ENCODE measurements at regions not wholly inside any gene's neighbourhood (a gene's known extent, or its start where the extent isn't known, plus 50 kb on each side); places are given as distances from the start of the nearest gene placed in this dataset.

GRCh38 chr5:74174366-74174765, 466.2 kb downstream of the ENC1 start:
- DNase-seq = no peak

- DNase-seq = no peak
Observed at GRCh38 chr5:74173665-74174064, 466.9 kb downstream of the ENC1 start.

- peak; percentile 73 for DNase-seq
Observed at GRCh38 chr5:74173241-74173640, 467.3 kb downstream of the ENC1 start.

GRCh38 chr5:74169701-74170100, 470.8 kb downstream of the ENC1 start:
- DNase-seq = no peak

- no peak for DNase-seq
Observed at GRCh38 chr5:74167930-74168315, 472.6 kb downstream of the ENC1 start.

GRCh38 chr5:74167206-74167929, 473.2 kb downstream of the ENC1 start:
- DNase-seq = no peak

GRCh38 chr5:74166064-74166463, 474.5 kb downstream of the ENC1 start:
- DNase-seq = no peak

- DNase-seq = no peak
Observed at GRCh38 chr5:74164725-74165235, 475.7 kb downstream of the ENC1 start.

GRCh38 chr5:74162524-74162923, 478.0 kb downstream of the ENC1 start:
- DNase-seq = no peak

GRCh38 chr5:74161170-74161569, 479.4 kb downstream of the ENC1 start:
- DNase-seq = no peak

GRCh38 chr5:74156728-74157383, 483.7 kb downstream of the ENC1 start:
- DNase-seq = no peak

- no peak for DNase-seq
Observed at GRCh38 chr5:74155501-74155900, 485.0 kb downstream of the ENC1 start.

- DNase-seq = no peak
Observed at GRCh38 chr5:74154526-74154925, 486.0 kb downstream of the ENC1 start.

- DNase-seq = no peak
Observed at GRCh38 chr5:74153255-74153790, 487.2 kb downstream of the ENC1 start.

- no peak for DNase-seq
Observed at GRCh38 chr5:74152625-74153254, 487.8 kb downstream of the ENC1 start.

GRCh38 chr5:74152136-74152535, 488.4 kb downstream of the ENC1 start:
- DNase-seq = no peak

- DNase-seq = no peak
Observed at GRCh38 chr5:74149395-74149794, 491.1 kb downstream of the ENC1 start.

GRCh38 chr5:74148321-74148720, 492.2 kb downstream of the ENC1 start:
- no peak for DNase-seq

GRCh38 chr5:74146796-74147195, 493.7 kb downstream of the ENC1 start:
- DNase-seq = no peak

GRCh38 chr5:74145951-74146350, 494.6 kb downstream of the ENC1 start:
- no peak for DNase-seq

GRCh38 chr5:74143721-74144330, 496.7 kb downstream of the ENC1 start:
- no peak for DNase-seq

- DNase-seq = no peak
Observed at GRCh38 chr5:74143151-74143550, 497.4 kb downstream of the ENC1 start.

- no peak for DNase-seq
Observed at GRCh38 chr5:74141053-74141452, 499.5 kb downstream of the ENC1 start.
